GM12865 (cell line): ENCODE measurements at regions not wholly inside any gene's neighbourhood (a gene's known extent, or its start where the extent isn't known, plus 50 kb on each side); places are given as distances from the start of the nearest gene placed in this dataset.
A peak's percentile ranks its signal among the peaks of the same experiment; 100 is the strongest.

Source experiments
- DNase-seq: peaks from one replicate; pipeline ENCODE4 v3.0.0; 2010; ENCODE audit warnings: low read depth
- H3K4me3 ChIP-seq: 2 replicates; pipeline ENCODE4 v1.5.1; 2011; ENCODE audit warnings: mild to moderate bottlenecking, low read depth, low read length, control low read depth
- TF ChIP-seq, protein P1 (sequence below): IDR thresholded peaks from 2 replicates; pipeline ENCODE4 v1.5.1; 2011; ENCODE audit warnings: low read length, control low read depth, low read depth, inconsistent platforms; ENCODE audit not compliant: insufficient read depth; ENCODE audit errors: missing control alignments

DNA sequence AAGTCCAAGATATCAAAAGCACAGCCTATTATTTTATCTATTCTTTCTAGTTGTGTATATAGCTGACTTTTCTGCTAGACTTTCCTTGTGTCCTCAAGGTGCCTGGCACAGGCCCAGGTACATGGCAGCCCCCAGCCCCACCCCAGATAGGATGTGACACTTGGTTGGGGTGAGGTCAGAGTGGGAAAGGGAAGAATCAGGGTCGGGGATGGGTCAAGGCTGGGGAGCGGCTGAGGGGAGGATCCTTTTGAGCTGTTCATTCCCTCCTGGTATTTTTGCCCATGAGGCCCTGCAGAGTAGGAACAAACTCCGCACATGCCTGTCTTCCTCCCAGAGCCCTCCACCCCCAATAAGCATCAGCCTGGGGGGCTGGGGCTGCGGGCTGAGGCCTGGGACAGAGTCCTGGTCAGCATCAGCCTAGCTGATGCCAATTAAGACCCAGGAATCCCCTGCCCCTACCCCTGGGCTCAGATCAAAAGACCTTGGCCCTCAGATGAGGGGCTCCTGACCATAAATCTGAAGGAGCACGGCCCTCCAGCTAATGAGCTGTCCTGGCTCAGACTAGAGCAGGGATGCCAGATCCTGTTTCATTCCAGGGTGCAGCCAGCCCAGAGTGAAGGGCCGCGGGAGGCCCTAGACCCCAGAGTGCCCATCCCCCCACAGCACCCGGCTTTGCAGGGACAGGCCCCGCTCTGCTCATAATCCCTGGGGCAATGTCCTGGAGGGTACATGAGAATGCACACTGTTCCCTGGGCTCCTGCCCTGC, 85.3 kb downstream of the SDC1 start:
- H3K4me3 ChIP-seq: no peak overlapping the region
- TF ChIP-seq, protein P1, sequence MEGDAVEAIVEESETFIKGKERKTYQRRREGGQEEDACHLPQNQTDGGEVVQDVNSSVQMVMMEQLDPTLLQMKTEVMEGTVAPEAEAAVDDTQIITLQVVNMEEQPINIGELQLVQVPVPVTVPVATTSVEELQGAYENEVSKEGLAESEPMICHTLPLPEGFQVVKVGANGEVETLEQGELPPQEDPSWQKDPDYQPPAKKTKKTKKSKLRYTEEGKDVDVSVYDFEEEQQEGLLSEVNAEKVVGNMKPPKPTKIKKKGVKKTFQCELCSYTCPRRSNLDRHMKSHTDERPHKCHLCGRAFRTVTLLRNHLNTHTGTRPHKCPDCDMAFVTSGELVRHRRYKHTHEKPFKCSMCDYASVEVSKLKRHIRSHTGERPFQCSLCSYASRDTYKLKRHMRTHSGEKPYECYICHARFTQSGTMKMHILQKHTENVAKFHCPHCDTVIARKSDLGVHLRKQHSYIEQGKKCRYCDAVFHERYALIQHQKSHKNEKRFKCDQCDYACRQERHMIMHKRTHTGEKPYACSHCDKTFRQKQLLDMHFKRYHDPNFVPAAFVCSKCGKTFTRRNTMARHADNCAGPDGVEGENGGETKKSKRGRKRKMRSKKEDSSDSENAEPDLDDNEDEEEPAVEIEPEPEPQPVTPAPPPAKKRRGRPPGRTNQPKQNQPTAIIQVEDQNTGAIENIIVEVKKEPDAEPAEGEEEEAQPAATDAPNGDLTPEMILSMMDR: no peak
- no peak for DNase-seq

DNA sequence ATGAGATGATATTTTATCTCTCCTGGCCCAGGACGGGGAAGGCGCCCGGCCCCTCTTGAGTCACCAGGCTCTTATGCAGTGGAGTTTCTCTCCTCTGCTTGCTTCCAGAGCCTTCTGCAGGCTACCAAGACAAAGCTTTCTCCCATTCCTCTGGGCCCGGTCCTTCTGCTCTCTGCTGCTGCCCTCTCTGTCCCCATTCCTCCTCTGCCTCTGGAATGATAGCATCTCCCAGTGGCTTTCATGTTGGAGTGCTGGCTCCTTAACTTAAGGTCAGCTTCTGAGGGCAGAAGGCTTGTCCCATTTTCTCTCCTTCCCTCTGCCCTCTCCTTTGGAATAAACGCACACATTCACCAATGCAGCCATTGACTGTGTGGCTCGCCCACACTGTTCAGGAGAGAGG, 86.2 kb downstream of the SDC1 start:
- H3K4me3 ChIP-seq: no peak overlapping the region
- TF ChIP-seq, protein P1: no peak
- no peak for DNase-seq

DNA sequence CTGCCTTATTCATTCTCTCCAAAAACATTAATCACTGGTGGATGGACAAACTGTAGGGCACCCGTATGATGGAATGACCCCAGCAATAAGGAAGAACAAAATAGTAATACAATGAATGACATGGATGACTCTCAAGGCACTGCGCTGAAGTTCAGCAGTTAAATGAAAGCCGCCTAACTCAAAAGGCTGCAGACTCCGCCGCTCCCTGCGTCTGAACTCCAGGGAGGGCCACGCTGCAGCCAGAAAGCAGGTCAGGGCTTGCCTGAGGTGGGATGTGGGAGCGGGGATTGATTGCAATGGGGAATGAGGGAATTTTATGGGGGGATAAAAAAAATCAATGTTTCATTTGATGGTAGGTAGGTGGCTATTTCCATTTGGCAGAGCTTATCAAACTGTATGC, 86.5 kb upstream of the LAPTM4A start:
- DNase-seq: no peak
- H3K4me3 ChIP-seq: no peak overlapping the region
- TF ChIP-seq, protein P1: no peak

DNA sequence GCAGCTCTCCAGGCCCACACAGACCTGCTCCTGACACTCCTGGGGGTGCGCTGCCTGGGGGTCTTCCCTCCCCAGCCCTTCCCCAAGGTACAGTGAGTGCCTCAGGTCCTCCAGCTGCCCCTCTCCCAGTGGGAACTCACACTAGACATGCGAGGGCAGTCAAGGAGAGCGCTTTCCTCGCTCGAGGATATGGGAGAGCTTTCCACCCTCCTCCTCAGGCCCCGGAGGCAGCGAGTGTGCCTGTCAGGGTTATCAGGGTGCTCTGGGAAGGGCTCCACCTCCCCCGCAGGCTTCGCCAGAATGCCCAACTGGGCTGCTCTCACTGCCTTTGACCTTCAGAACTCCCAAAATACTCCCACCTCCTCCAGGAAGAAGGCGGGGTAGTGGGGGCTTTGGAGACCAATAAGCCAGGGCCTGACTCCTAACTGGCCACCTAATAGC, 85.7 kb upstream of the LAPTM4A start:
- no peak for DNase-seq
- H3K4me3 ChIP-seq: no peak overlapping the region
- TF ChIP-seq, protein P1: no peak

DNA sequence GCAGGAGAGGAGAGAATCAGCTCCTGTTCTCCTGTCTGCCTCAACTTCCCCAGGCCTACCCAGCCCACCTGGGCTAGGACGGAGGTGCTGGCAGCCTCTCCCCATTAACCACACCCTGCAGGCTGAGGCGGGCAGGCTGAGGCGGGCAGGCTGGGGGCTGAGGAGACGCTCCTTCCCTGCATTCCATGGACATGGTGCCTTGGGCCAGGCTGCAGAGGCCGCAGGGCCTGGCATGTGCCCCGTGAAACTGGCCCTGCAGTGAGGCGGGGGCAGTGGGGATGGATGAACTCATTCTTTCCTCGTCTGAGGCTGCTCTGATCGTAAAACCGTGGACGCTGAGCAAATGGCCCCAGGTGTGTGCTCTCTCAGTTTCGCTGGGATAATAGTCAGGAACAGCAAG, 84.7 kb upstream of the LAPTM4A start:
- H3K4me3 ChIP-seq: no peak overlapping the region
- TF ChIP-seq, protein P1: no peak
- DNase-seq: no peak

DNA sequence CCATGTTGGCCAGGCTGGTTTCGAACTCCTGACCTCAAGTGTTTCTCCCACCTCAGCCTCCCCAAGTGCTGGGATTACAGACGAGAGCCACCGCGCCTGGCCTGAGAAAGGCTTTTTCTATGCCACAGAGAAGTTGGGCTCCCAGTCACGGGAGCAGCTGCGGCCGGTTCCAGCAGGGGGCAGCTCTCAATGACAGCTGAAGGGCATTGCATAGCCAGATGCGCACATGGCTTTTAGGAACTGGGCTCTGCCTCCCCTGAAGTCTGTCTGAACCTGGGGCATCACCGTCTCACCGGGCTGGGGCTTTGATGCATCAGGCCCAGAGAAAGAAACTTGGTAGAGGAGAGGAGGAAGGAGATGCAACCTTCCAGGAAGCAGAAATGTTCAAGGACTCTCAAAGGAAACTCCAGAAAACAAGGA, 84.2 kb upstream of the LAPTM4A start:
- peak; percentile 81 for DNase-seq
- TF ChIP-seq, protein P1: peak; percentile 87
- H3K4me3 ChIP-seq: no peak overlapping the region
